PFSK-1 (cell line): ENCODE measurements at regions not wholly inside any gene's neighbourhood (a gene's known extent, or its start where the extent isn't known, plus 50 kb on each side); places are given as distances from the start of the nearest gene placed in this dataset.

Source experiments
- FOXP2 ChIP-seq: optimal IDR thresholded peaks from 2 replicates; pipeline ENCODE3; 2011; ENCODE audit warnings: borderline replicate concordance, control low read depth, inconsistent platforms; ENCODE audit not compliant: insufficient read depth; ENCODE audit errors: extremely low read length, extremely low read depth
- POLR2AphosphoS5 ChIP-seq: IDR thresholded peaks from 2 replicates; pipeline ENCODE4 v1.6.1; 2012; ENCODE audit warnings: low read depth, mild to moderate bottlenecking, control low read depth, low read length, moderate library complexity
- REST ChIP-seq, 2 experiments: IDR thresholded peaks; 2 replicates each; pipeline versions ENCODE4 v1.6.1 to v1.8.0; 2011 to 2012; ENCODE audit warnings: low read depth in 2 of 2, low read length in 2 of 2, control low read depth in 1 of 2, inconsistent platforms in 1 of 2, mild to moderate bottlenecking in 1 of 2, moderate library complexity in 1 of 2; ENCODE audit not compliant: insufficient read depth in 1 of 2
- SIN3A ChIP-seq: IDR thresholded peaks from 2 replicates; pipeline ENCODE4 v1.6.1; 2012; ENCODE audit warnings: mild to moderate bottlenecking, low read length, moderate library complexity, borderline replicate concordance; ENCODE audit not compliant: insufficient read depth
- TAF1 ChIP-seq: IDR thresholded peaks from 2 replicates; pipeline ENCODE4 v1.6.1; 2012; ENCODE audit warnings: low read length, control low read depth, borderline replicate concordance; ENCODE audit not compliant: insufficient read depth

GRCh38 chr3:162677475-162677874 lies 1180.9 kb downstream of the OTOL1 start:
- TF ChIP-seq TAF1 (no peak), FOXP2 (no peak), SIN3A (no peak), REST (IDR thresholded peaks at IDR 0.05; ENCODE audit: insufficient read depth in 1 of 2, low read depth in 2 of 2, low read length in 2 of 2) (no peak), POLR2AphosphoS5 (no peak)

- no peak for TF ChIP-seq POLR2AphosphoS5
- TF ChIP-seq FOXP2 = no peak
- TF ChIP-seq SIN3A = no peak
- TF ChIP-seq REST (IDR thresholded peaks at IDR 0.05; ENCODE audit: insufficient read depth in 1 of 2, low read depth in 2 of 2, low read length in 2 of 2) = no peak
- TF ChIP-seq TAF1 = no peak
These were observed 1182.3 kb downstream of the OTOL1 start for GRCh38 chr3:162678941-162679340.

- TF ChIP-seq TAF1 (no peak), FOXP2 (no peak)
These were observed 1187.7 kb downstream of the OTOL1 start for GRCh38 chr3:162684260-162684659.

GRCh38 chr3:162699291-162699690 lies 1202.7 kb downstream of the OTOL1 start:
- TF ChIP-seq FOXP2 = no peak
- TF ChIP-seq SIN3A = no peak
- no peak for TF ChIP-seq POLR2AphosphoS5
- no peak for TF ChIP-seq TAF1

GRCh38 chr3:162701211-162701610 lies 1204.6 kb downstream of the OTOL1 start:
- TF ChIP-seq POLR2AphosphoS5 = no peak
- no peak for TF ChIP-seq SIN3A
- no peak for TF ChIP-seq TAF1
- TF ChIP-seq REST (IDR thresholded peaks at IDR 0.05; ENCODE audit: insufficient read depth in 1 of 2, low read depth in 2 of 2, low read length in 2 of 2) = no peak
- no peak for TF ChIP-seq FOXP2

- TF ChIP-seq TAF1 = no peak
- no peak for TF ChIP-seq REST (IDR thresholded peaks at IDR 0.05; ENCODE audit: insufficient read depth in 1 of 2, low read depth in 2 of 2, low read length in 2 of 2)
- TF ChIP-seq FOXP2 = no peak
- no peak for TF ChIP-seq POLR2AphosphoS5
- no peak for TF ChIP-seq SIN3A
These were observed 1206.3 kb downstream of the OTOL1 start for GRCh38 chr3:162702768-162703385.
